Keratinocyte (primary cell): ENCODE measurements at regions not wholly inside any gene's neighbourhood (a gene's known extent, or its start where the extent isn't known, plus 50 kb on each side); places are given as distances from the start of the nearest gene placed in this dataset.
"Not testable (repeated sequence)": the region's sequence is repeated elsewhere in the genome, so short reads cannot be mapped to it uniquely, and the experiment has no call there.

Experiments used
- DNase-seq: peaks from one replicate; pipeline ENCODE4 v3.0.0-alpha.2; 2011; ENCODE audit warnings: low read depth, missing footprints, low spot score
- FAIRE-seq: peaks from 2 replicates; lab custom pipeline; 2011; peaks lifted over from hg19 to GRCh38; lab: Jason Lieb, UNC
- H2AFZ ChIP-seq: 2 replicates; pipeline ENCODE4 v1.6.0; 2012; ENCODE audit warnings: low read length, control low read depth, inconsistent platforms; ENCODE audit not compliant: control insufficient read depth
- H3K27ac ChIP-seq: 2 replicates; pipeline ENCODE4 v1.5.1; 2011; ENCODE audit warnings: low read length; ENCODE audit not compliant: control insufficient read depth, insufficient read depth
- H3K27me3 ChIP-seq: 3 replicates; pipeline ENCODE4 v1.6.0; 2011; ENCODE audit warnings: low read length; ENCODE audit not compliant: control insufficient read depth, insufficient read depth; ENCODE audit errors: extremely low read depth
- H3K36me3 ChIP-seq, 2 experiments: 2 replicates in 1 of 2; 3 replicates in 1 of 2; pipeline ENCODE4 v1.5.1; 2011; ENCODE audit warnings: low read length in 2 of 2, mild to moderate bottlenecking in 1 of 2; ENCODE audit not compliant: control insufficient read depth in 2 of 2, insufficient read depth in 2 of 2; ENCODE audit errors: extremely low read depth in 1 of 2
- H3K4me1 ChIP-seq: 3 replicates; pipeline ENCODE4 v1.5.1; 2011; ENCODE audit warnings: low read length; ENCODE audit not compliant: control insufficient read depth, insufficient read depth; ENCODE audit errors: extremely low read depth
- H3K4me2 ChIP-seq: 3 replicates; pipeline ENCODE4 v1.6.0; 2011; ENCODE audit warnings: low read depth, low read length; ENCODE audit not compliant: control insufficient read depth, insufficient read depth; ENCODE audit errors: extremely low read depth
- H3K4me3 ChIP-seq, 3 experiments: fragments of 200-600 bp in 1 of 3; sonication (generic) in 1 of 3; 2 replicates in 2 of 3; 3 replicates in 1 of 3; pipeline ENCODE4 v1.5.1; 2011 to 2016; ENCODE audit warnings: low read length in 3 of 3, mild to moderate bottlenecking in 3 of 3, control low read depth in 2 of 3, inconsistent platforms in 1 of 3, low read depth in 1 of 3, mixed read lengths in 1 of 3, mixed run types in 1 of 3, moderate library complexity in 1 of 3; ENCODE audit not compliant: control insufficient read depth in 2 of 3, insufficient read depth in 2 of 3; ENCODE audit errors: extremely low read depth in 1 of 3
- H3K79me2 ChIP-seq: 2 replicates; pipeline ENCODE4 v1.6.0; 2012; ENCODE audit warnings: low read length; ENCODE audit not compliant: control insufficient read depth, insufficient read depth
- H3K9ac ChIP-seq: 3 replicates; pipeline ENCODE4 v1.6.0; 2011; ENCODE audit warnings: low read length; ENCODE audit not compliant: control insufficient read depth, insufficient read depth; ENCODE audit errors: extremely low read depth
- H3K9me1 ChIP-seq: 3 replicates; pipeline ENCODE4 v1.6.0; 2011; ENCODE audit warnings: low read length; ENCODE audit not compliant: control insufficient read depth, insufficient read depth; ENCODE audit errors: extremely low read depth
- H3K9me3 ChIP-seq: 2 replicates; pipeline ENCODE4 v1.5.1; 2012; ENCODE audit warnings: low read depth, low read length; ENCODE audit not compliant: control insufficient read depth
- H4K20me1 ChIP-seq: 3 replicates; pipeline ENCODE4 v1.6.0; 2011; ENCODE audit warnings: low read length; ENCODE audit not compliant: control insufficient read depth, insufficient read depth; ENCODE audit errors: extremely low read depth
- EZH2 ChIP-seq: IDR thresholded peaks from one replicate; pipeline ENCODE4 v1.6.1; 2012; ENCODE audit warnings: inconsistent platforms, mild to moderate bottlenecking, low read length, moderate library complexity
- dilution Hi-C: fragments of 300-500 bp; cut with MboI; formaldehyde crosslinking; loops from one replicate; pipeline ENCODE4 v1.7.0; 2020; ENCODE audit warnings: low sequenced_read_pairs; ENCODE audit not compliant: extremely low pct_ligation_motif_present
- TF ChIP-seq, protein P1 (sequence below), 3 experiments: IDR thresholded peaks in 1 of 3; conservative IDR thresholded peaks in 1 of 3; optimal IDR thresholded peaks in 1 of 3; 2 replicates in 2 of 3; 3 replicates in 1 of 3; pipeline versions ENCODE3 to v1.5.1; 2011; ENCODE audit warnings: low read length in 3 of 3, mild to moderate bottlenecking in 3 of 3, moderate library complexity in 2 of 3, control low read depth in 1 of 3, inconsistent platforms in 1 of 3; ENCODE audit not compliant: insufficient read depth in 2 of 3; ENCODE audit errors: extremely low read depth in 1 of 3

DNA sequence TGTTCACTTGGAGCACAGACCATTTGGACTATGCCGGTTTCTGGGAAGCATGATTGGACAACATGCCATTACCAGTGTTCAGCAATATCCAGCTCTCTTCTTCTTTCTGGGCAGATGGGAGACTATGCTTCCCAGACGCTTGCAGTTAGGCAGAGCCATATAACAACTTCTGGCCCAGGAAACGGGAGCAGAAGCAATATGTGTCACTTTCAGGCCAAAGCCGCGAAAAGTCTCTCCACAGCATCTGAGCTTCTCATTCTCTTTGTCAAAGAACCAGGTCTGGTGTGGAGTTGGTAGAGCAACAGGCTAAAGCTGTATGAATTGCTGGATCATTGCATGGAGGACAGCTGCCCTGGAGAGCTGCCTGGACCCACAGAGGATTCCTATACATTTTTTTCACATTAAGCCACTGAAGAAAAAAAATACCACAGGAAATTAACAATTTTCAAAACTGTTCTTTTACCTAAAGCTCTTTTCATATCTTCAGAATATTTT, 131.4 kb upstream of the FRG1 start:
- DNase-seq (no peak), FAIRE-seq (no peak)
- Histone ChIP-seq H3K79me2 (no peaks in the 10 kb centered on the region), H3K9me1 (no peaks in the 10 kb centered on the region), H3K9ac (no peak overlapping the region), H3K27ac (no peak overlapping the region), H4K20me1 (no peaks in the 10 kb centered on the region), H3K4me3 (no peak overlapping the region), H2AFZ (no peak overlapping the region), H3K9me3 (peaks cover 6% of the 10 kb centered on the region), H3K27me3 (no peaks in the 10 kb centered on the region), H3K4me1 (peaks cover 5% of the 10 kb centered on the region), H3K36me3 (no peaks in the 10 kb centered on the region), H3K4me2 (no peak overlapping the region)
- TF ChIP-seq, protein P1, sequence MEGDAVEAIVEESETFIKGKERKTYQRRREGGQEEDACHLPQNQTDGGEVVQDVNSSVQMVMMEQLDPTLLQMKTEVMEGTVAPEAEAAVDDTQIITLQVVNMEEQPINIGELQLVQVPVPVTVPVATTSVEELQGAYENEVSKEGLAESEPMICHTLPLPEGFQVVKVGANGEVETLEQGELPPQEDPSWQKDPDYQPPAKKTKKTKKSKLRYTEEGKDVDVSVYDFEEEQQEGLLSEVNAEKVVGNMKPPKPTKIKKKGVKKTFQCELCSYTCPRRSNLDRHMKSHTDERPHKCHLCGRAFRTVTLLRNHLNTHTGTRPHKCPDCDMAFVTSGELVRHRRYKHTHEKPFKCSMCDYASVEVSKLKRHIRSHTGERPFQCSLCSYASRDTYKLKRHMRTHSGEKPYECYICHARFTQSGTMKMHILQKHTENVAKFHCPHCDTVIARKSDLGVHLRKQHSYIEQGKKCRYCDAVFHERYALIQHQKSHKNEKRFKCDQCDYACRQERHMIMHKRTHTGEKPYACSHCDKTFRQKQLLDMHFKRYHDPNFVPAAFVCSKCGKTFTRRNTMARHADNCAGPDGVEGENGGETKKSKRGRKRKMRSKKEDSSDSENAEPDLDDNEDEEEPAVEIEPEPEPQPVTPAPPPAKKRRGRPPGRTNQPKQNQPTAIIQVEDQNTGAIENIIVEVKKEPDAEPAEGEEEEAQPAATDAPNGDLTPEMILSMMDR (optimal IDR thresholded peaks at IDR 0.05 in 1 of 3, IDR thresholded peaks at IDR 0.05 in 1 of 3, conservative IDR thresholded peaks at IDR 0.05 in 1 of 3; ENCODE audit: extremely low read depth in 1 of 3, insufficient read depth in 2 of 3, low read length in 3 of 3), result no peak
- no peak for TF ChIP-seq EZH2
- dilution Hi-C loops, result no loop called here

DNA sequence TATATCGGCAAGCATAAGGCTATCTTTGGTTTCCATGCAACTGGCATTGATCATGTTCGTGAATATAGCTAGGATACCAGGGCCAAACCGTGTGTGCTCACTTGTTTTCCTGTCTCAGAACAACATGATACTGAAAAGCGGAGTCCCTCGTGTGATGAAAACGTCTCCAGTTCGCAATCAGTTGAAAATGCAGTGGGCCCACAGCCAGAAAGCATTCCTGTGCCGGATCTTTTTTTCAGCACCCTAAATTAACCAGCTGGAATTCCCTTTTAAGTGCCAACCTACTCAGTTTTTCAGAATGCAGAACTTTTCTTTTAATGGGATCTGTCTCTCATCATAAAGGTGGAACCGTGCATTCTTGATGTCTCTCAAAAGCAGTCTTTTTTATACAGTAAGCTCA, 130.8 kb upstream of the FRG1 start:
- Histone ChIP-seq H3K27ac (no peak overlapping the region), H3K79me2 (no peaks in the 10 kb centered on the region), H3K9me1 (no peaks in the 10 kb centered on the region), H2AFZ (no peak overlapping the region), H3K36me3 (no peaks in the 10 kb centered on the region), H3K4me2 (no peak overlapping the region), H4K20me1 (no peaks in the 10 kb centered on the region), H3K27me3 (no peaks in the 10 kb centered on the region), H3K9me3 (peaks cover 6% of the 10 kb centered on the region), H3K4me3 (no peak overlapping the region), H3K9ac (no peak overlapping the region), H3K4me1 (peaks cover 5% of the 10 kb centered on the region)
- FAIRE-seq (no peak), DNase-seq (no peak)
- TF ChIP-seq, protein P1 (optimal IDR thresholded peaks at IDR 0.05 in 1 of 3, IDR thresholded peaks at IDR 0.05 in 1 of 3, conservative IDR thresholded peaks at IDR 0.05 in 1 of 3; ENCODE audit: extremely low read depth in 1 of 3, insufficient read depth in 2 of 3, low read length in 3 of 3), result no peak
- no peak for TF ChIP-seq EZH2
- dilution Hi-C loops, result no loop called here

DNA sequence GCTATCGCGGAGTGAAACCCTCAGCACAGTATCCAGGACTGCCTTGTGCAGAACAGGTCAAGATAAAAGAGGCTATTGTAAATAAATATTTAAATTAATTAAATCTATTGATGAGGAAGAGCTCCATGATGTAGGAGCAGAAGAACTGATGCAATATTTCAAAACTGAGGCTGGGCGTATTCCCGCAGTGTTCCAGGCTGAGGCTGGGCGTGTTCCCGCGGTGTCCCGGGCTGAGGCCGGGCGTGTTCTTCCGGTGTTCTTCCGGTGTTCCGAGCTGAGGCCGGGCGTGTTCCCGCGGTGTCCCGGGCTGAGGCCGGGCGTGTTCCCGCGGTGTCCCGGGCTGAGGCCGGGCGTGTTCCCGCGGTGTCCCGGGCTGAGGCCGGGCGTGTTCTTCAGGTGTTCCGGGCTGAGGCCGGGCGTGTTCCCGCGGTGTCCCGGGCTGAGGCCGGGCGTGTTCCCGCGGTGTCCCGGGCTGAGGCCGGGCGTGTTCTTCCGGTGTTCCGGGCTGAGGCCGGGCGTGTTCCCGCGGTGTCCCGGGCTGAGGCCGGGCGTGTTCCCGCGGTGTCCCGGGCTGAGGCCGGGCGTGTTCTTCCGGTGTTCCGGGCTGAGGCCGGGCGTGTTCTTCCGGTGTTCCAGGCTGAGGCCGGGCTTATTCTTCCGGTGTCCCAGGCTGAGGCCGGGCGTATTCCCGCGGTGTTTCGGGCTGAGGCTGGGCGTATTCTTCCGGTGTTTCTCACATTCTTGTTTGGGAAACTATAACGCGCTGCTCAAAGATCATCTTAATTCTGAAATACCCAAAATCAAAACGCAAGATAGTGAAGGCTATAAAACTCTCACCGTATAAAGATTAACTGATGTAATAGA, 130.1 kb upstream of the FRG1 start:
- FAIRE-seq, dilution Hi-C loops: not testable (repeated sequence)
- peak overlapping the region in 1 of 3 experiments; percentile 12 for H3K4me3 ChIP-seq

More for the DNA sequence above, 130.1 kb upstream of the FRG1 start:
- H3K9ac ChIP-seq, DNase-seq, H3K27me3 ChIP-seq, H3K9me1 ChIP-seq, H3K36me3 ChIP-seq, H4K20me1 ChIP-seq, H3K79me2 ChIP-seq, H3K9me3 ChIP-seq, H3K27ac ChIP-seq, H3K4me1 ChIP-seq: not testable (repeated sequence)
- Histone ChIP-seq H2AFZ (peak overlapping the region; percentile 56), H3K4me2 (peak overlapping the region; percentile 3)
